GM19324 (cell line): ENCODE measurements at regions not wholly inside any gene's neighbourhood (a gene's known extent, or its start where the extent isn't known, plus 50 kb on each side); places are given as distances from the start of the nearest gene placed in this dataset.
"Not testable (repeated sequence)": the region's sequence is repeated elsewhere in the genome, so short reads cannot be mapped to it uniquely, and the experiment has no call there.

Experiments
- ATAC-seq: cut with Tn5 transposase; IDR thresholded peaks from one replicate; pipeline ENCODE4 v1.9.1; 2021; ENCODE audit warnings: mild to moderate bottlenecking, moderate library complexity; ENCODE audit not compliant: unreplicated experiment, low FRiP score

- no peak for ATAC-seq
Observed at GRCh38 chr14:43481864-43482263, 1025.2 kb downstream of the FSCB start.

DNA sequence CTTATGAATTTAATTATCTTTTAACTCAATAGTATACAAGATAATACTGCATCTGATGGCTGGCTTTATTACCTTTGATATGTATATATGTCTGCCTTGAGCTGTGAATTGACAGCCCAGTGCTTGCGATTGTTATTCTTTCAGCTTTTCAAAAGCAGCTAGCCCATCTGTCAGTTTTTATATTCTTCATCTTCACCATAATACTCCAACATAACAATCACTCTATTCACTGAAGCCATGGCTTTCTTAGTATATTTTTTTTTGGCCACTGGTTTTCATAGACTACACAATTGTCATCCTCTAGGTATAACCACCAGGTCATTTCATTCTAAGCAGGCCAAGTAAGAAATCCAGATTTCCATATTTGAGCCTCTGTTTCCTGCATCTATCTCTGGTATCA, 1026.1 kb downstream of the FSCB start:
- ATAC-seq: no peak

DNA sequence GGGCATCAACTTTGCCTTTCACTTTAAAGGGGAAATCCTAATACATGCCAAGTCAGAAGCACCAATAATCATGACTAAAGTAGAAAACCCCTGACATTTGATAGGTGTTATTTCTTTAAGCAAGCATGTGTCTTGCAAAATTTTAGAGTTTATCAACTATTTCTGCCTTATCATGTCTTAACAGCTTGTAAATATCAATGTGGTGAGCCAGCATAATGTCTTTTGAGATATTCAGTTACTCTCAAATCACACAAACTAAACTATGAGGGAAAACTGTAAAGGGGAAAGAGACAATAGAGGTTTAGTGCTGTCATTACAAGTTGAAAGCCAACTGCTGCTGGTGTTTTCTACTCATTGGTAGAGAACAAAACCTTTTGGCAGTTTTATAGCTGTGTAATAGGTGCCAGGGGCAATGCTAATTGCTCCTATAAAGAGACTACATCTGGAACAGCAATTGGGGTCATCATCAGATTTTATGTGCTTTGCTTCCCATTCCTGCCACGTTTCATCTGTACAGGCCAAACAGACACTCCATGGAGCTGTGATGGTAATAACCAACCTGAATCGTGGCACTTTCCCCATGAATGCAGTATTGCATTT, 1027.4 kb downstream of the FSCB start:
- no peak for ATAC-seq

- ATAC-seq: no peak
Observed at GRCh38 chr14:43476822-43477221, 1030.3 kb downstream of the FSCB start.

DNA sequence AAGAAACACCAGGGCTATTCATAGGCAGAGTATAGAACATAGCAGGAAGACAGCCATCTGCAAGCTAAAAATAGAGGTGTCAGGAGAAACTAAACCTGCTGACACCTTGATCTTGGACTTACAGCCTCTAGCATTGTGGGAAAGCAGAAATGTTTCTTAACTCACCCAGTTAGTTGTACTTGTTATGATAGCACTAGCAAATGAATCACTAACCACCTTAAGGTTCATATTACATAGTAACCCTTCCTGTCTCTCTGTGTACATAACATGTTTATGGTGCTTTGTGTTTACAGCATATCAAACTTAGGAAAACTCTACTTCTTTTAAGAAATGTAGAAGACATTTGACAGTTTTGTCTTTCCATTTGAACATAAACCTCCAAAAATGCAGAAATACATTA, 1031.3 kb downstream of the FSCB start:
- ATAC-seq: no peak

DNA sequence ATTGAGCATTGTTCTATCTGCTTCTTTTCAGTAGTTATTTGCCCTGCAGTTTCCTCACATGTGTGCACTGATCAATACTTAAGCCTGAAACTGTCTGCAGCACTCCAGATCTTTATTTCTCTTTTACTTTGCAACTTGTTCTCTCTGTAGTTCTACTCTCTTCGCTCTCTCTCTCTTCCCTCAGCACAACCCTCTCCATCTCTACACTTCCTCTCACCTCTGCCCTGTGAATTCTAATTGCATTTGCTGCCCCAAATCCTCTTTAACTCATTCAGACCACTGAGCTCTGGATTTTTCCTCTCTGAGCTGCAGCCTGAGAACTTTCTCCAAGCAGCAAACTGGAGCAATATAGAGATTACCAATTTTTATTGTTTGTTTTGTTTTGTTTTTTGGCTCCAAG, 1035.5 kb downstream of the FSCB start:
- ATAC-seq: no peak

GRCh38 chr14:43464968-43465367, 1042.1 kb downstream of the FSCB start:
- ATAC-seq: no peak

GRCh38 chr14:43449291-43449690, 1057.8 kb downstream of the FSCB start:
- ATAC-seq: no peak

- no peak for ATAC-seq
Observed at GRCh38 chr14:43438056-43438455, 1069.0 kb downstream of the FSCB start.

GRCh38 chr14:43418324-43418723, 1088.8 kb downstream of the FSCB start:
- no peak for ATAC-seq

DNA sequence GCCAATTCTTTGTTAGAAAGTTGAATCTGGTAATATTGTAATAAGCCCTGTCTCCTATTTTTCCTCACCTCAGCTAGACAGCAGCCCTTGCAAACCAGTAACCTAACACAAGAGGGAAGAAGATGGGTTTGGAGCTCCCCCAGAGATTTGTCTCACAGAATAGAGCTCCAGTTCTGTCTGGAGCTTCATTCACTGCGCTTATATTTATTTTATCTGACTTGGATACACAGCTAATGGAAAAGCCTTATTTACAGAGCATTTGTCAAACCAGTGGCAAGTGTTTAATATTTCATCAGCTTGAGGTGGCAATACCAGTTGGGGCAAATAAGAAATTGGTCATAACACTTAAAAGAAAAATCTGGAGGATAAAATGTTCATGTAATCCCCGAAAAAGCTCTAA, 1094.0 kb downstream of the FSCB start:
- no peak for ATAC-seq

- ATAC-seq: no peak
Observed at GRCh38 chr14:43411841-43412240, 1095.2 kb downstream of the FSCB start.

- ATAC-seq: no peak
Observed at GRCh38 chr14:43410631-43411030, 1096.5 kb downstream of the FSCB start.

DNA sequence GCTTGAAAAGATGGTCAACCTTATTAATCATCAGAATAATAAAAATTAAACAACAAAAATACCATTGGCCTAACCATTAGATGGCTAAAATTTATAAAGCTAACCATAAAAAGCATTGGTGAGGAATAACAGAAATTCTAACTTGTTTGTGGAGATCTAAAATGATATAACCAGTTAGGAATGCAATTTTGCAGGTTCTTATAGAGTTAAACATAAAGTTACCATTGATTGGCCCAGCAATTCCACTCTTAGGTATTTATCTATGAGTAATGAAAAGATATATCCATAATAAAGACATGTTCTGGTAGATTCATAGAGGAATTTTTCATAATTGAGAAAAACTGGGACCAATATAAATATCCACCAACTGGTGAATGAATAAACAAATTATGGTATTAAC, 1098.6 kb downstream of the FSCB start:
- no peak for ATAC-seq

DNA sequence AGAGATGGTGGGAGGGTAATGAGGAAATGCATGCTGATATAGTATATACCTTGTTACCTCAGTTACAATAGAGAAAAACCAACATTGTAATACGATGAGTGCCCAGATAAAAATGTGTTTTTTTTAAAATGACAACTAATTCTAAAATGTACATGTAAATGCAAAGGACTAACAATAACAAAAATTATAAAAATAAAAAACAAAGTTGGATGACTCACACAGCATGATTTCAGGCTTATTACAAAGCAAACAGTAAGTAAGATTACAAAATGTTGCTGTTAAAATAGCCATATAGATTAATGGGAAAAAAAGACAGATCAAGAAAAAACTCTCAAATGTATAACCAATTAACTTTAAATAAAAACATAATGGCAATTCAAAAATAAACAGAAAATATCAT, 1099.4 kb downstream of the FSCB start:
- no peak for ATAC-seq

DNA sequence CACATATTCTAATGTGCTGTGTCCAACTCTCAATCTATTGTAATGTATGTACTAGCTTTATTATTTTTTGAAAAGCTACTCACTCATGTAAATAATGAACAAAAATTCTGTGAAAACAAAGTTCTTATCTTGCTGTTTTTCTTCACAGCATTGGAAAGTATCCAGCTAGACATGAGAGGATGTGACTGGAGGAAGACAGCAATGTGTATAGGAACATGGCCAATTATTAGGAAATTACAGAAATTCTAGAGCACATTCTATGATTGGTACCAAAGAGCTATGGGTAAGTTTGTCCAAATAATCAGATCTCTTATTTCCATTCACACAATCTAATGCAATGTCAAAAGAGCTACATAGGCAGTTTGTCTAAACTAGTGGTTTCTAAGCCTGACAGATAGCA, 1100.2 kb downstream of the FSCB start:
- ATAC-seq: no peak

DNA sequence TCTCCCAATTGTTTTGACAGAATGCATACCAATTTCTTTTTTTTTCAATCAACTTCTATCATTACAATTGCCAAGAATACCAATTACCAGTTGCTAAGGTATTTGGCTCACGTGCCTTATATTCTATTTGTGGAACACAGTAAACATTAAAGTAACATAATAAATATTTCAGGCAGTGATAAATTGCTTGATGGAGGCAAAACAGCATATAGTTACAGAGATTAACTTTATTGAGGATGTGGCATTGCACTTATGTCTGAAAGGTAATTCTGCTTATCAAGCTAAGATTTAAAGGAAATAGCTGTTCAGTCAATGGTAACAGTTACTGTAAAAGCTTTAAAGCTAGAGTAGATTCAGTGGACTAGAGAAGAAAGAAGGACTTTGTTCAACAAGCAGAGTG, 1107.8 kb downstream of the FSCB start:
- ATAC-seq: no peak

DNA sequence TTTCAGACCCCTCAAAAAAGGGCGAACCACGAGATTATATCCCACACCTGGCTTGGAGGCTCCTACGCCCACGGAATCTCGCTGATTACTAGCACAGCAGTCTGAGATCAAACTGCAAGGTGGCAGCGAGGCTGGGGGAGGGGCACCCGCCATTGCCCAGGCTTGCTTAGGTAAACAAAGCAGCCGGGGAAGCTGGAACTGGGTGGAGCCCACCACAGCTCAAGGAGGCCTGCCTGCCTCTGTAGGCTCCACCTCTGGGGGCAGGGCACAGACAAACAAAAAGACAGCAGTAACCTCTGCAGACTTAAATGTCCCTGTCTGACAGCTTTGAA, 1136.6 kb downstream of the FSCB start:
- ATAC-seq: not testable (repeated sequence)

DNA sequence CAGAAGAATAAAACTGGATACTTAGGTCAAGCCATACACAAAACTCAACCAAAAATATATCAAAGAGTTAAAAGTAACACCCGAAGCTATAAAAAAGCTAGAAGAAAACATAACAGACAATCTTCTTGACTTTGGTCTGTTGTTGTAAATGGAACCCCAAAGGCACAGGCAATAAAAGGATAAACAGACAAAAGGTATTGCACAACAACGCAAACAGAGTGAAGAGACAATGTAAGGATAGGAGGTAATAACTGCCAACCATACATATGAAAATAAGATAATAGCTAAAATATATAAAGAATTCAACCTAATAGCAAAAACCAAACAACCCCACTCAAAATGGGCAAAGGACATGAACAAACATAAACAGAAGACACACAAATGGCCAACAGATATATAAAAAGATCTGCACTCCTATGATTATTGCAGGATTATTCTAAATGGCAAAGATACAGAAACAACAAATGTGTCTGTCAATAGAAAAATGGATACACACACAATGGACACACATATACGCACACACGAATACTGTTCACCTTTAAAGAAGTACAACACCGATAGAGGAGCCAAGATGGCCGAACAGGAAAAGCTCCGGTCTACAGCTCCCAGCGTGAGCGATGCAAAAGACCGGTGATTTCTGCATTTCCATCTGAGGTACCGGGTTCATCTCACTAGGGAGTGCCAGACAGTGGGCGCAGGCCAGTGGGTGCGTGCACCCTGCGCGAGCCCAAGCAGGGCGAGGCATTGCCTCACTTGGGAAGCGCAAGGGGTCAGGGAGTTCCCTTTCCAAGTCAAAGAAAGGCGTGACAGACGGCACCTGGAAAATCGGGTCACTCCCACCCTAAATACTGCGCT, 1137.1 kb downstream of the FSCB start:
- ATAC-seq: no peak

DNA sequence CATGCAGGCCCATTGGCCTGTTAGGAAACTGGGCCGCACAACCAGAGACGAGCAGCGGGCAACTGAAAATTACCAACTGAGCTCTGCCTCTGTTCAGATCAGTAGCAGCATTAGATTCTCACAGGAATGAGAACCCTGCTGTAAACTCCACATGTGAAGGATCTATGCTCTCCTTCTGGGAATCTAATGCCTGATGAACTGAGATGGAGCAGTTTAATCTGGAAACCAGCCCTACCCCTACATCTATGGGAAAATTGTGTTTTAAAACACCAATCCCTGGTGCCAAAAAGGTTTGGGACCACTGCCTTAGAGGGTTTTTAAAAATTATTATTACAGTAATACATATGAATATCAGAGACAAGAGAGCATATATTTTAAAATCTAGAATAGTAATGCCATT, 1144.5 kb downstream of the FSCB start:
- ATAC-seq: no peak

DNA sequence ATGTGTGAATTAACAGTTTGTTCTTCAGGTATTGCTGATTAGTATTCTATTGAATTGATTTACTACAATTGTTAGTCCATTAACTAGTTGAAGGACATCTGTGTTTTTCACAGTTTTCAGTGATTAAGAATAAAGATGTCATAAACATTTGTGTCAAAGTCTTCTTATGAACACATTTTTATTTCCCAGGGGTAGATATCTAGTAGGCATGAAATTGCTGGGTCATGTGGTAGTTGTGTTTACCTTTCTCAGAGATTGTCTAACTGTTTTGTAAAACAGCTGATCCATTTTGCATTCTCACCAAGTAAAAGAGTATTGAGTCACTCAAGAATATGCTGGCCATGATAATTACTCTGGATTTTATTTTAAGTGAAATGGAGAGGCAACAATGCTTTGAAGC, 1145.3 kb downstream of the FSCB start:
- no peak for ATAC-seq

GRCh38 chr14:43360239-43360638, 1146.8 kb downstream of the FSCB start:
- no peak for ATAC-seq
